Keratinocyte (primary cell): ENCODE measurements at regions not wholly inside any gene's neighbourhood (a gene's known extent, or its start where the extent isn't known, plus 50 kb on each side); places are given as distances from the start of the nearest gene placed in this dataset.

Experiments used
- EZH2 ChIP-seq: IDR thresholded peaks from one replicate; pipeline ENCODE4 v1.6.1; 2012; ENCODE audit warnings: inconsistent platforms, mild to moderate bottlenecking, low read length, moderate library complexity
- TF ChIP-seq, protein P1 (sequence below), 3 experiments: IDR thresholded peaks in 1 of 3; conservative IDR thresholded peaks in 1 of 3; optimal IDR thresholded peaks in 1 of 3; 2 replicates in 2 of 3; 3 replicates in 1 of 3; pipeline versions ENCODE3 to v1.5.1; 2011; ENCODE audit warnings: low read length in 3 of 3, mild to moderate bottlenecking in 3 of 3, moderate library complexity in 2 of 3, control low read depth in 1 of 3, inconsistent platforms in 1 of 3; ENCODE audit not compliant: insufficient read depth in 2 of 3; ENCODE audit errors: extremely low read depth in 1 of 3

- TF ChIP-seq, protein P1, sequence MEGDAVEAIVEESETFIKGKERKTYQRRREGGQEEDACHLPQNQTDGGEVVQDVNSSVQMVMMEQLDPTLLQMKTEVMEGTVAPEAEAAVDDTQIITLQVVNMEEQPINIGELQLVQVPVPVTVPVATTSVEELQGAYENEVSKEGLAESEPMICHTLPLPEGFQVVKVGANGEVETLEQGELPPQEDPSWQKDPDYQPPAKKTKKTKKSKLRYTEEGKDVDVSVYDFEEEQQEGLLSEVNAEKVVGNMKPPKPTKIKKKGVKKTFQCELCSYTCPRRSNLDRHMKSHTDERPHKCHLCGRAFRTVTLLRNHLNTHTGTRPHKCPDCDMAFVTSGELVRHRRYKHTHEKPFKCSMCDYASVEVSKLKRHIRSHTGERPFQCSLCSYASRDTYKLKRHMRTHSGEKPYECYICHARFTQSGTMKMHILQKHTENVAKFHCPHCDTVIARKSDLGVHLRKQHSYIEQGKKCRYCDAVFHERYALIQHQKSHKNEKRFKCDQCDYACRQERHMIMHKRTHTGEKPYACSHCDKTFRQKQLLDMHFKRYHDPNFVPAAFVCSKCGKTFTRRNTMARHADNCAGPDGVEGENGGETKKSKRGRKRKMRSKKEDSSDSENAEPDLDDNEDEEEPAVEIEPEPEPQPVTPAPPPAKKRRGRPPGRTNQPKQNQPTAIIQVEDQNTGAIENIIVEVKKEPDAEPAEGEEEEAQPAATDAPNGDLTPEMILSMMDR (optimal IDR thresholded peaks at IDR 0.05 in 1 of 3, IDR thresholded peaks at IDR 0.05 in 1 of 3, conservative IDR thresholded peaks at IDR 0.05 in 1 of 3; ENCODE audit: extremely low read depth in 1 of 3, insufficient read depth in 2 of 3, low read length in 3 of 3): peak; percentile 25 to 59 (median 56)
- TF ChIP-seq EZH2: no peak
These were observed 75.2 kb downstream of the ISX start for GRCh38 chr22:35140879-35141745.
